Spinal cord (tissue), 9 donors: ENCODE measurements at regions not wholly inside any gene's neighbourhood (a gene's known extent, or its start where the extent isn't known, plus 50 kb on each side); places are given as distances from the start of the nearest gene placed in this dataset.
A peak's percentile ranks its signal among the peaks of the same experiment; 100 is the strongest.

Experiments
- DNase-seq, 6 donors: peaks; one replicate each; pipeline versions ENCODE4 v3.0.0 to v3.0.0-alpha.2; 2013 to 2015; ENCODE audit warnings: low spot score in 6 of 6, low read depth in 4 of 6
- H3K27ac ChIP-seq: one replicate; pipeline ENCODE4 v1.5.1; 2013; ENCODE audit warnings: low read depth, low read length, control low read depth
- H3K27me3 ChIP-seq: one replicate; pipeline ENCODE4 v1.6.1; 2013; ENCODE audit warnings: low read length; ENCODE audit not compliant: control insufficient read depth, insufficient read depth
- H3K36me3 ChIP-seq: one replicate; pipeline ENCODE4 v1.6.1; 2013; ENCODE audit warnings: low read length; ENCODE audit not compliant: control insufficient read depth, insufficient read depth
- H3K4me1 ChIP-seq: one replicate; pipeline ENCODE4 v1.6.1; 2013; ENCODE audit warnings: low read length; ENCODE audit not compliant: control insufficient read depth, insufficient read depth
- H3K4me3 ChIP-seq: one replicate; pipeline ENCODE4 v1.5.1; 2013; ENCODE audit warnings: low read depth, low read length, control low read depth
- H3K9me3 ChIP-seq: one replicate; pipeline ENCODE4 v1.6.1; 2013; ENCODE audit warnings: low read length; ENCODE audit not compliant: control insufficient read depth, insufficient read depth
- WGBS: methylation state at CpG from one replicate; pipeline ENCODE4 v1.1.5; 2013; ENCODE audit warnings: missing lambda C conversion rate; ENCODE audit not compliant: insufficient coverage; 5-methylcytosine and 5-hydroxymethylcytosine counted together
- donor health status: healthy.

- DNase-seq: peak in 1 of 6 donors; percentile 7
- H3K36me3 ChIP-seq: no peaks in the 10 kb centered on the region
- no peaks in the 10 kb centered on the region for H3K9me3 ChIP-seq
- 76% methylated on average over 3 of the region's 5 CpGs for WGBS
- H3K27me3 ChIP-seq: no peaks in the 10 kb centered on the region
- H3K4me3 ChIP-seq: no peak overlapping the region
- H3K27ac ChIP-seq: no peak overlapping the region
- no peaks in the 10 kb centered on the region for H3K4me1 ChIP-seq
These were observed 648.7 kb upstream of the CCDC54 start for GRCh38 chr3:106728315-106729098.

- Histone ChIP-seq H3K4me1 (no peaks in the 10 kb centered on the region), H3K4me3 (no peak overlapping the region), H3K36me3 (no peaks in the 10 kb centered on the region), H3K27me3 (no peaks in the 10 kb centered on the region), H3K27ac (no peak overlapping the region), H3K9me3 (no peaks in the 10 kb centered on the region)
- WGBS: no CpG with 5 or more reads among the region's 1 CpG
- no peak for DNase-seq
These were observed 647.8 kb upstream of the CCDC54 start for GRCh38 chr3:106729481-106729880.

- Histone ChIP-seq H3K4me1 (no peaks in the 10 kb centered on the region), H3K9me3 (no peaks in the 10 kb centered on the region), H3K27ac (no peak overlapping the region), H3K36me3 (no peaks in the 10 kb centered on the region), H3K27me3 (no peaks in the 10 kb centered on the region), H3K4me3 (no peak overlapping the region)
- no peak for DNase-seq
- 80% methylated on average over 1 of the region's 2 CpGs for WGBS
These were observed 646.0 kb upstream of the CCDC54 start for GRCh38 chr3:106731230-106731629.

- H3K4me3 ChIP-seq: no peak overlapping the region
- WGBS: no CpG with 5 or more reads among the region's 1 CpG
These were observed 642.5 kb upstream of the CCDC54 start for GRCh38 chr3:106734712-106735111.

GRCh38 chr3:106737265-106737664 lies 640.0 kb upstream of the CCDC54 start:
- H3K27me3 ChIP-seq: no peaks in the 10 kb centered on the region
- H3K4me3 ChIP-seq: no peak overlapping the region
- no peaks in the 10 kb centered on the region for H3K9me3 ChIP-seq
- H3K36me3 ChIP-seq: no peaks in the 10 kb centered on the region
- DNase-seq: no peak
- no peaks in the 10 kb centered on the region for H3K4me1 ChIP-seq
- H3K27ac ChIP-seq: no peak overlapping the region
- no CpG with 5 or more reads among the region's 1 CpG for WGBS

More at GRCh38 chr3:106734712-106735111, 642.5 kb upstream of the CCDC54 start:
- H3K9me3 ChIP-seq: no peaks in the 10 kb centered on the region
- no peaks in the 10 kb centered on the region for H3K4me1 ChIP-seq
- H3K27ac ChIP-seq: no peak overlapping the region
- H3K27me3 ChIP-seq: no peaks in the 10 kb centered on the region
- no peaks in the 10 kb centered on the region for H3K36me3 ChIP-seq
- no peak for DNase-seq

GRCh38 chr3:106740116-106740515 lies 637.1 kb upstream of the CCDC54 start:
- WGBS: 80% methylated on average over 1 of the region's 1 CpG
- Histone ChIP-seq H3K27me3 (no peaks in the 10 kb centered on the region), H3K36me3 (no peaks in the 10 kb centered on the region), H3K4me1 (no peaks in the 10 kb centered on the region), H3K4me3 (no peak overlapping the region), H3K9me3 (no peaks in the 10 kb centered on the region), H3K27ac (no peak overlapping the region)
- peak in 1 of 6 donors; percentile 42 for DNase-seq

GRCh38 chr3:106745344-106746168 lies 631.7 kb upstream of the CCDC54 start:
- H3K36me3 ChIP-seq: no peaks in the 10 kb centered on the region
- WGBS: 91% methylated on average over 4 of the region's 7 CpGs
- no peak for DNase-seq
- no peak overlapping the region for H3K4me3 ChIP-seq
- H3K9me3 ChIP-seq: no peaks in the 10 kb centered on the region
- no peak overlapping the region for H3K27ac ChIP-seq
- no peaks in the 10 kb centered on the region for H3K4me1 ChIP-seq
- no peaks in the 10 kb centered on the region for H3K27me3 ChIP-seq

- H3K4me3 ChIP-seq: no peak overlapping the region
- no peaks in the 10 kb centered on the region for H3K9me3 ChIP-seq
- H3K4me1 ChIP-seq: no peaks in the 10 kb centered on the region
- no peaks in the 10 kb centered on the region for H3K27me3 ChIP-seq
- no peak overlapping the region for H3K27ac ChIP-seq
- DNase-seq: no peak
- H3K36me3 ChIP-seq: no peaks in the 10 kb centered on the region
These were observed 631.0 kb upstream of the CCDC54 start for GRCh38 chr3:106746286-106746685.

GRCh38 chr3:106748472-106749262 lies 628.6 kb upstream of the CCDC54 start:
- no peaks in the 10 kb centered on the region for H3K27me3 ChIP-seq
- no peak overlapping the region for H3K27ac ChIP-seq
- no peak overlapping the region for H3K4me3 ChIP-seq
- WGBS: 70% methylated on average over 5 of the region's 8 CpGs
- peak in 1 of 6 donors; percentile 12 for DNase-seq
- H3K9me3 ChIP-seq: no peaks in the 10 kb centered on the region
- H3K4me1 ChIP-seq: no peaks in the 10 kb centered on the region
- H3K36me3 ChIP-seq: no peaks in the 10 kb centered on the region
